Right atrium auricular region (tissue), 2 donors: ENCODE measurements at regions not wholly inside any gene's neighbourhood (a gene's known extent, or its start where the extent isn't known, plus 50 kb on each side); places are given as distances from the start of the nearest gene placed in this dataset.

Experiments
- DNase-seq: peaks from one replicate; pipeline ENCODE4 v3.0.0-alpha.2; 2019; ENCODE audit warnings: low spot score
- H3K27ac ChIP-seq, 2 donors: fragments of 200-600 bp; sonication (generic); 1 replicate in 1 of 2; 2 replicates in 1 of 2; pipeline ENCODE4 v1.5.1; 2016 to 2019
- H3K27me3 ChIP-seq, 2 donors: fragments of 200-600 bp; sonication (generic); one replicate each; pipeline versions ENCODE4 v1.5.1 to v1.6.0; 2017 to 2019
- H3K36me3 ChIP-seq: fragments of 200-600 bp; sonication (generic); one replicate; pipeline ENCODE4 v1.5.1; 2016
- H3K4me1 ChIP-seq, 2 donors: fragments of 200-600 bp; sonication (generic); one replicate each; pipeline versions ENCODE4 v1.5.1 to v1.6.0; 2017 to 2019
- H3K4me3 ChIP-seq, 2 donors: fragments of 200-600 bp; sonication (generic); 1 replicate in 1 of 2; 2 replicates in 1 of 2; pipeline ENCODE4 v1.5.1; 2017 to 2019; ENCODE audit warnings: mild to moderate bottlenecking in 1 of 2, moderate library complexity in 1 of 2
- H3K9me3 ChIP-seq, 2 donors: fragments of 200-600 bp; sonication (generic); one replicate each; pipeline ENCODE4 v1.5.1; 2019
- CTCF ChIP-seq, 2 donors: fragments of 200-600 bp; sonication (generic); IDR thresholded peaks; one replicate each; pipeline ENCODE4 v1.5.1; 2019; ENCODE audit warnings: antibody characterized with exemption in 2 of 2

DNA sequence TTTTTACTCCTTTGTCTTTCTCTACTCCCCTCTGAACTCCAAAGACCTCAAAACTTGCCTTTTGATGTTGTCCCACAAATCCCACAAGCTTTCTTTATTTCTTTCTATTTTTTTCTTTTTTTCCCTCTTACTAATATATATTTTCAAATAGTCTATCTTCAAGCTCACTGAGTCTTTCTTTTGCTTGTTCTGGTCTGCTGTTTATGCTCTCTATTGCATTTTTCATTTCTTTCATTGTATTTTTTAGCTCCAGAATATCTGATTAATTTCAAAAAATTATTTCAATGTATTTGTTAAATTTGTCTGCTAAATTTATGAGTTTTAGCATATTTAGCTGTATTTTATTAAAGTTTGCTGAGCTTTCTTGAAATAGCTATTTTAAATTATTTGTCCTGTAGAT lies 223.3 kb upstream of the IRX1 start:
- H3K27me3 ChIP-seq, result no peaks in the 10 kb centered on the region
- no peak overlapping the region for H3K27ac ChIP-seq
- no peak for DNase-seq
- peaks cover 6 to 40% of the 10 kb centered on the region in 2 donors for H3K9me3 ChIP-seq
- no peak overlapping the region for H3K4me3 ChIP-seq
- no peak for TF ChIP-seq CTCF (IDR thresholded peaks at IDR 0.05)
- H3K36me3 ChIP-seq, result no peaks in the 10 kb centered on the region
- no peaks in the 10 kb centered on the region for H3K4me1 ChIP-seq

DNA sequence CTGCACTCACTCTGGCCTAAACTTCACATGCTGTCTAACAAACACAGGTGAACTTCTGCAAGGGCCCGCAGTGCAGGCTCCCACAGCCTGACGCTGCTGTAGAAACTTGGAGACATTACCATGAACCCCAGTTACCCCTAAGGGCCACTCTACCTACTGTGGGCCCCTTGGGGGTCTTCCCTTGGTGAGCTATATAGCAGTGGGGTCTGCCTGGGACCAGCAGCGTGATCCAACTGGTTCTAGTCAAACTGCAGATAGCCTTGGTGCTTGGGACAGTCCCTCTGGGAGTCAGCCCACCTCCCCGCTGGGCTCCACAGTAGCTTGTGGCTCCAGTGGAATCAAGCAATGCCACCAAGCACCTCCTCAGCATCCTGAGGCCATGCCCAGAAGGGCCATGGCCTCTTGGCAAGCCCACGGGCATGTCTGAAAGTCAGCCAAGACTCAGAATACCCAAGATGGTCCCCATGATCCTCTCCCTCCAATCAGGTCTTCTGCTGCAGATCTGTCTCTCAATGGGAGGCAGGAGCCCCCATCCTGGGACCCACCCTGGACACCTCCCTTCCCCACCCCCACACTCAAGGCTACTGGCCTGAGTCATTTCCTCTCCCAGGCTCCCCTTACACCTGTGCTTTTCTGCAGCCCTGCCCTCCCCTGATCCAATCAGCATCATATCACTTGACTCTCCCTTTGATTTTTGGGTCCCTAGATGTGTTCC lies 230.0 kb upstream of the IRX1 start:
- DNase-seq, result no peak
- no peak for TF ChIP-seq CTCF (IDR thresholded peaks at IDR 0.05)
- Histone ChIP-seq H3K27me3 (no peaks in the 10 kb centered on the region), H3K4me1 (no peaks in the 10 kb centered on the region), H3K9me3 (peaks cover 0 to 7% of the 10 kb centered on the region in 2 donors), H3K27ac (no peak overlapping the region), H3K4me3 (no peak overlapping the region), H3K36me3 (no peaks in the 10 kb centered on the region)

DNA sequence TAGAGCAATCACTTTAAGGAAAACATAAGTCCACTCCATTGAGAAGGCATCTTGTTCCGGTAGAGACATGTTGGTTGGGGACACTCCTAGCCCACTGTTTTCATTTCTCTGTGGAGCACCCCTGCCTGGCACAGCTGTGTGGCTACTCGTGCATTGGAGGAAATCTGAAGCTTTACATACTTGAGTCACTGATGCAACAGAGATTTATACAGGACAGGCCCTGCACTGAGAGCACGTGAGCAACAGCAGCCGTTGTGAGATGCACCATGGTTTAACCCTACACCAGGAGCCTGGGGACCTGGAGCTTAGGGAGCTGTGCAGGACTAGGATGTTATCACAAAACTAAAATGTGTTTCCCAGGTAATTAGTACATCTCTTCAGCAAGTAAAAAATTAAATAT lies 230.7 kb upstream of the IRX1 start:
- Histone ChIP-seq H3K4me1 (no peaks in the 10 kb centered on the region), H3K4me3 (no peak overlapping the region), H3K27ac (no peak overlapping the region), H3K27me3 (no peaks in the 10 kb centered on the region), H3K36me3 (no peaks in the 10 kb centered on the region), H3K9me3 (peaks cover 0 to 7% of the 10 kb centered on the region in 2 donors)
- TF ChIP-seq CTCF (IDR thresholded peaks at IDR 0.05), result no peak
- no peak for DNase-seq

DNA sequence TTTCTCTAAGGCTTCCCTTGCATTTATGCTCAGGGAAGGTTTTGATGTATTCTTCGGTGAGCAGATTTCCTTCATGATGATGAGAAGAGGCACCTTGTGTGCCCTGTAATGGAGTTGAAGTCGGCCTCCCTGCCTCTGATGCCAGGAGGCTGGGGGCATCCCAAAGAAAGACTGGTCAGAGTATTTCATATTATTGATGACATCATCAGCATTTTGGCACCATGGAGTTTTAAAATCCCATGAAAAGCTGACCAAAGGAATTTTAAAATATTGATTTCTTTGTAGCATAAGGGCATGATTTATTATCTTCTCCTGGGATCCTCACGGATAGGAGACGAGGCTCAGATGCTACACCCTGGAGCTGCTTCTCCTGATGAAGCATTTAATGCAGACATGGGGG lies 231.2 kb upstream of the IRX1 start:
- Histone ChIP-seq H3K36me3 (no peaks in the 10 kb centered on the region), H3K9me3 (peaks cover 0 to 7% of the 10 kb centered on the region in 2 donors), H3K27me3 (no peaks in the 10 kb centered on the region), H3K4me3 (no peak overlapping the region), H3K4me1 (no peaks in the 10 kb centered on the region), H3K27ac (no peak overlapping the region)
- DNase-seq, result no peak
- no peak for TF ChIP-seq CTCF (IDR thresholded peaks at IDR 0.05)

DNA sequence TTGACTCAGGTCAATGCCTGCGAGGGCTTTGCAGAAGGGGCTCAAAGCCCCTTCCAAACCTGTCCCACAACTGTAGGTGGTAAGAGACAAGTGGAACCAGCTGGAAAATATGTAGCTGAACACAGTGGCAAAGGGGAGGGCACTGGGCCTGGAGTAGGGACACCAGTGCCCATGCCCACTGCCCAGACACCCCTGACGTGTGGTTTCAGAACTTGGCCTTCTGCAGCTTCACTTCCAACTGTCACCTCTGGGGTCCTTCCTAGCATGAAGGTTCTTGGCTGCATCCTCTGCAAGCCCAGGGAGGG lies 233.1 kb upstream of the IRX1 start:
- no peak for TF ChIP-seq CTCF (IDR thresholded peaks at IDR 0.05)
- H3K27me3 ChIP-seq, result no peaks in the 10 kb centered on the region
- no peaks in the 10 kb centered on the region for H3K36me3 ChIP-seq
- no peak overlapping the region for H3K4me3 ChIP-seq
- DNase-seq, result no peak
- H3K27ac ChIP-seq, result no peak overlapping the region
- no peaks in the 10 kb centered on the region for H3K9me3 ChIP-seq
- no peaks in the 10 kb centered on the region for H3K4me1 ChIP-seq
